ENCODE measurements at regions not wholly inside any gene's neighbourhood (a gene's known extent, or its start where the extent isn't known, plus 50 kb on each side); places are given as distances from the start of the nearest gene placed in this dataset.

GRCh38 chr2:59076079-59076619, 835.0 kb upstream of the FANCL start:
- H3K4me1 ChIP-seq, result no peaks in the 10 kb centered on the region
- no peak overlapping the region for H3K27ac ChIP-seq
- no peaks in the 10 kb centered on the region for H3K36me3 ChIP-seq
- no peaks in the 10 kb centered on the region for H3K9me3 ChIP-seq
- DNase-seq (ENCODE audit: low spot score in 2 of 2), result no peak
- no peaks in the 10 kb centered on the region for H3K27me3 ChIP-seq
- 60% methylated on average over 5 of the region's 5 CpGs for WGBS
- TF ChIP-seq POLR2A (IDR thresholded peaks at IDR 0.05), result no peak
- TF ChIP-seq POLR2AphosphoS5 (IDR thresholded peaks at IDR 0.05), result no peak
- TF ChIP-seq CTCF (IDR thresholded peaks at IDR 0.05), result no peak
- no peak for TF ChIP-seq EP300 (IDR thresholded peaks at IDR 0.05)
- H3K4me3 ChIP-seq, result no peak overlapping the region

- WGBS, result 91% methylated on average over 3 of the region's 3 CpGs
- no peak overlapping the region for H3K27ac ChIP-seq
- H3K4me1 ChIP-seq, result no peaks in the 10 kb centered on the region
- no peaks in the 10 kb centered on the region for H3K9me3 ChIP-seq
- H3K36me3 ChIP-seq, result no peaks in the 10 kb centered on the region
- TF ChIP-seq POLR2A (IDR thresholded peaks at IDR 0.05) (no peak), EP300 (IDR thresholded peaks at IDR 0.05) (no peak), CTCF (IDR thresholded peaks at IDR 0.05) (no peak), POLR2AphosphoS5 (IDR thresholded peaks at IDR 0.05) (no peak)
- H3K4me3 ChIP-seq, result no peak overlapping the region
- no peaks in the 10 kb centered on the region for H3K27me3 ChIP-seq
- DNase-seq (ENCODE audit: low spot score in 2 of 2), result no peak
Measured at GRCh38 chr2:59074071-59074470, 832.9 kb upstream of the FANCL start.

GRCh38 chr2:59073286-59073685, 832.2 kb upstream of the FANCL start:
- Histone ChIP-seq H3K4me1 (no peaks in the 10 kb centered on the region), H3K27me3 (no peaks in the 10 kb centered on the region), H3K9me3 (no peaks in the 10 kb centered on the region), H3K27ac (no peak overlapping the region), H3K36me3 (no peaks in the 10 kb centered on the region), H3K4me3 (no peak overlapping the region)
- WGBS, result 95% methylated on average over 6 of the region's 6 CpGs
- TF ChIP-seq POLR2A (IDR thresholded peaks at IDR 0.05), result no peak
- TF ChIP-seq CTCF (IDR thresholded peaks at IDR 0.05), result no peak
- TF ChIP-seq POLR2AphosphoS5 (IDR thresholded peaks at IDR 0.05), result no peak
- TF ChIP-seq EP300 (IDR thresholded peaks at IDR 0.05), result no peak
- no peak for DNase-seq (ENCODE audit: low spot score in 2 of 2)

GRCh38 chr2:59068255-59068654, 827.1 kb upstream of the FANCL start:
- no peak for DNase-seq (ENCODE audit: low spot score in 2 of 2)
- Histone ChIP-seq H3K27me3 (no peaks in the 10 kb centered on the region), H3K9me3 (no peaks in the 10 kb centered on the region), H3K4me3 (no peak overlapping the region), H3K4me1 (no peaks in the 10 kb centered on the region), H3K36me3 (no peaks in the 10 kb centered on the region), H3K27ac (no peak overlapping the region)
- 10% methylated on average over 2 of the region's 2 CpGs for WGBS
- TF ChIP-seq CTCF (IDR thresholded peaks at IDR 0.05), result no peak
- TF ChIP-seq POLR2AphosphoS5 (IDR thresholded peaks at IDR 0.05), result no peak
- no peak for TF ChIP-seq POLR2A (IDR thresholded peaks at IDR 0.05)
- no peak for TF ChIP-seq EP300 (IDR thresholded peaks at IDR 0.05)

- H3K27ac ChIP-seq, result no peak overlapping the region
- no peak for DNase-seq (ENCODE audit: low spot score in 2 of 2)
- H3K4me1 ChIP-seq, result no peaks in the 10 kb centered on the region
- WGBS, result 89% methylated on average over 31 of the region's 56 CpGs
- TF ChIP-seq POLR2AphosphoS5 (IDR thresholded peaks at IDR 0.05) (no peak), CTCF (IDR thresholded peaks at IDR 0.05) (no peak), EP300 (IDR thresholded peaks at IDR 0.05) (no peak), POLR2A (IDR thresholded peaks at IDR 0.05) (no peak)
- no peaks in the 10 kb centered on the region for H3K27me3 ChIP-seq
- no peaks in the 10 kb centered on the region for H3K36me3 ChIP-seq
- no peak overlapping the region for H3K4me3 ChIP-seq
- no peaks in the 10 kb centered on the region for H3K9me3 ChIP-seq
Measured at GRCh38 chr2:59066787-59067399, 825.8 kb upstream of the FANCL start.
